ENCODE measurements at regions not wholly inside any gene's neighbourhood (a gene's known extent, or its start where the extent isn't known, plus 50 kb on each side); places are given as distances from the start of the nearest gene placed in this dataset.
A peak's percentile ranks its signal among the peaks of the same experiment; 100 is the strongest.

GRCh38 chr9:134231330-134231745 is 67.0 kb upstream of the RNU6ATAC start:
- Histone ChIP-seq H3K9me3 (ENCODE audit: control insufficient read depth in 2 of 3, insufficient read depth in 1 of 3, low read length in 3 of 3) (no peaks in the 10 kb centered on the region), H3K4me1 (ENCODE audit: control insufficient read depth in 2 of 3, insufficient read depth in 2 of 3, low read depth in 1 of 3, low read length in 3 of 3) (peaks cover 0 to 19% (median 11%) of the 10 kb centered on the region in 3 donors), H3K4me3 (ENCODE audit: low read length in 3 of 3) (no peak overlapping the region), H3K9ac (ENCODE audit: low read length in 3 of 3) (no peak overlapping the region), H3K27ac (ENCODE audit: low read depth in 2 of 2, low read length in 2 of 2) (peak overlapping the region in 1 of 2 donors; percentile 67), H3K27me3 (ENCODE audit: control insufficient read depth, insufficient read depth, low read length) (no peaks in the 10 kb centered on the region), H3K36me3 (ENCODE audit: control insufficient read depth in 2 of 3, insufficient read depth in 3 of 3, low read length in 3 of 3) (no peaks in the 10 kb centered on the region)
- peak in 1 of 5 donors; percentile 87 for DNase-seq
- intact Hi-C loops (cut with DNase I): no loop called here
- TF ChIP-seq CTCF (IDR thresholded peaks at IDR 0.05; ENCODE audit: borderline replicate concordance, extremely low read depth, insufficient read depth): no peak
- FAIRE-seq: no peak

GRCh38 chr9:134231767-134232166 is 67.4 kb upstream of the RNU6ATAC start:
- Histone ChIP-seq H3K9ac (ENCODE audit: low read length in 3 of 3) (no peak overlapping the region), H3K36me3 (ENCODE audit: control insufficient read depth in 2 of 3, insufficient read depth in 3 of 3, low read length in 3 of 3) (no peaks in the 10 kb centered on the region), H3K9me3 (ENCODE audit: control insufficient read depth in 2 of 3, insufficient read depth in 1 of 3, low read length in 3 of 3) (no peaks in the 10 kb centered on the region), H3K27ac (ENCODE audit: low read depth in 2 of 2, low read length in 2 of 2) (peak overlapping the region in 1 of 2 donors; percentile 67), H3K4me3 (ENCODE audit: low read length in 3 of 3) (no peak overlapping the region), H3K4me1 (ENCODE audit: control insufficient read depth in 2 of 3, insufficient read depth in 2 of 3, low read depth in 1 of 3, low read length in 3 of 3) (peaks cover 0 to 24% (median 11%) of the 10 kb centered on the region in 3 donors), H3K27me3 (ENCODE audit: control insufficient read depth, insufficient read depth, low read length) (no peaks in the 10 kb centered on the region)
- intact Hi-C loops (cut with DNase I): no loop called here
- no peak for DNase-seq
- TF ChIP-seq CTCF (IDR thresholded peaks at IDR 0.05; ENCODE audit: borderline replicate concordance, extremely low read depth, insufficient read depth): no peak
- no peak for FAIRE-seq

GRCh38 chr9:134233022-134233421 is 68.7 kb upstream of the RNU6ATAC start:
- peaks cover 0 to 22% (median 11%) of the 10 kb centered on the region in 3 donors for H3K4me1 ChIP-seq (ENCODE audit: control insufficient read depth in 2 of 3, insufficient read depth in 2 of 3, low read depth in 1 of 3, low read length in 3 of 3)
- intact Hi-C loops (cut with DNase I): no loop called here
- peak in 1 of 5 donors; percentile 63 for DNase-seq
- no peaks in the 10 kb centered on the region for H3K9me3 ChIP-seq (ENCODE audit: control insufficient read depth in 2 of 3, insufficient read depth in 1 of 3, low read length in 3 of 3)
- TF ChIP-seq CTCF (IDR thresholded peaks at IDR 0.05; ENCODE audit: borderline replicate concordance, extremely low read depth, insufficient read depth): no peak
- H3K9ac ChIP-seq (ENCODE audit: low read length in 3 of 3): no peak overlapping the region
- H3K4me3 ChIP-seq (ENCODE audit: low read length in 3 of 3): no peak overlapping the region
- no peaks in the 10 kb centered on the region for H3K27me3 ChIP-seq (ENCODE audit: control insufficient read depth, insufficient read depth, low read length)
- FAIRE-seq: no peak
- no peak overlapping the region for H3K27ac ChIP-seq (ENCODE audit: low read depth in 2 of 2, low read length in 2 of 2)
- H3K36me3 ChIP-seq (ENCODE audit: control insufficient read depth in 2 of 3, insufficient read depth in 3 of 3, low read length in 3 of 3): no peaks in the 10 kb centered on the region
